ENCODE measurements at regions not wholly inside any gene's neighbourhood (a gene's known extent, or its start where the extent isn't known, plus 50 kb on each side); places are given as distances from the start of the nearest gene placed in this dataset.

DNA sequence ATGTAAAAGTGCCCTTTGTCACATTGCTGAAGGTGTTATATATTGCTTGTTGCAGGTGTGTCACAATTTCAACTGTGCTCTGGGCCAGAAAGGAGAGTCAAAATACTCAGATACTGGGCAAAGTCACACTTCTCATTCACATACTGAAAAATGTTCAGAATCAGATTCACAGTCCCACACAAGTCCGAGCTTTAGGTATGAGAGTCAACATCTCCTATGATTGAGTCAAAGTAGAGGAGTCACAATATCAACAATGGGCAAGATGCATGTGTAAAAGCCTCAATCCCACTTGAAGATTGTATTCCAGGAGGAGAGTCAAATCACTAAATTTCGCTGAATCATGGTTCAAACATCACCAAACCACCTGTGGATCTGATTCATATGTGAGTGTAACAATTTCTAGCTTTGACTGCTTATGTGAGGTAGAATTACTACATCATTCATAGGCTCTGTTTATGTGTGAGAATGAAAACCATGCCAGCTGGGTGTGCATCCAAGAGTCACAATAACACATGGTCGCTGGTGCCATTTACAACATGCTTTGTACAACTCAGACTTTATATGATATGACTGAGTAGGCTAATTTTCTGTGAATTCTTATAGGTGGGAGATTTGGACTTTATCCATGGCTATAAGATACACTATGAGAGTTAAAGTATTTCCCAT lies 1039.8 kb upstream of the AMELY start:
- H3K27me3 ChIP-seq: no peaks in the 10 kb centered on the region
- H3K27ac ChIP-seq: no peak overlapping the region
- no peaks in the 10 kb centered on the region for H3K4me1 ChIP-seq
- H3K9me3 ChIP-seq: no peaks in the 10 kb centered on the region
- H3K36me3 ChIP-seq: no peaks in the 10 kb centered on the region
- intact Hi-C loops (cut with DNase I): no loop called here
- no peak overlapping the region for H3K4me3 ChIP-seq
- no peak for TF ChIP-seq POLR2A (IDR thresholded peaks at IDR 0.05)
- TF ChIP-seq, protein P1, sequence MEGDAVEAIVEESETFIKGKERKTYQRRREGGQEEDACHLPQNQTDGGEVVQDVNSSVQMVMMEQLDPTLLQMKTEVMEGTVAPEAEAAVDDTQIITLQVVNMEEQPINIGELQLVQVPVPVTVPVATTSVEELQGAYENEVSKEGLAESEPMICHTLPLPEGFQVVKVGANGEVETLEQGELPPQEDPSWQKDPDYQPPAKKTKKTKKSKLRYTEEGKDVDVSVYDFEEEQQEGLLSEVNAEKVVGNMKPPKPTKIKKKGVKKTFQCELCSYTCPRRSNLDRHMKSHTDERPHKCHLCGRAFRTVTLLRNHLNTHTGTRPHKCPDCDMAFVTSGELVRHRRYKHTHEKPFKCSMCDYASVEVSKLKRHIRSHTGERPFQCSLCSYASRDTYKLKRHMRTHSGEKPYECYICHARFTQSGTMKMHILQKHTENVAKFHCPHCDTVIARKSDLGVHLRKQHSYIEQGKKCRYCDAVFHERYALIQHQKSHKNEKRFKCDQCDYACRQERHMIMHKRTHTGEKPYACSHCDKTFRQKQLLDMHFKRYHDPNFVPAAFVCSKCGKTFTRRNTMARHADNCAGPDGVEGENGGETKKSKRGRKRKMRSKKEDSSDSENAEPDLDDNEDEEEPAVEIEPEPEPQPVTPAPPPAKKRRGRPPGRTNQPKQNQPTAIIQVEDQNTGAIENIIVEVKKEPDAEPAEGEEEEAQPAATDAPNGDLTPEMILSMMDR (IDR thresholded peaks at IDR 0.05): no peak
- no peak for DNase-seq
- WGBS, 2 donors: 56% methylated on average over 3 of the region's 3 CpGs; no CpG with 5 or more reads in 1 of the 2 donors

DNA sequence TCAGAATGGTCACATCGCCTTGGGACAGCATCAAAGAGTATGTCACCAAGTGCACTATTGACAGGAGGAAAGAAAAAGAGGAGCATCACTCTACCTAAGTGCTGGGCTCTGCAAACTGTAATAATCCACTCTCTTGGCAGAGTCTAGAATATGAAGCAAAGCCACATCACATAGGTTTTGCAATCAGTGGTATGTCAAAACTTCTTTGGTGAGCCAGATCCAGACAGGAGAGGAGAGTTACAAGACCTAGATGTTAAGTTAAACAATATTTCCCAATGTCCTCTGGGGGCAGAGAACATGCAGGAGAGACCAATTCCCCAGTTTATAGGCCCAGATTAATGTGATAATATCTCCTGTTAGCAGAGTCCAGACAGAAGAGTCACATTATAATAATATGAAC lies 1032.6 kb upstream of the AMELY start:
- intact Hi-C loops (cut with DNase I): no loop called here
- WGBS, 2 donors: 100% methylated on average over 1 of the region's 1 CpG; no CpG with 5 or more reads in 1 of the 2 donors

DNA sequence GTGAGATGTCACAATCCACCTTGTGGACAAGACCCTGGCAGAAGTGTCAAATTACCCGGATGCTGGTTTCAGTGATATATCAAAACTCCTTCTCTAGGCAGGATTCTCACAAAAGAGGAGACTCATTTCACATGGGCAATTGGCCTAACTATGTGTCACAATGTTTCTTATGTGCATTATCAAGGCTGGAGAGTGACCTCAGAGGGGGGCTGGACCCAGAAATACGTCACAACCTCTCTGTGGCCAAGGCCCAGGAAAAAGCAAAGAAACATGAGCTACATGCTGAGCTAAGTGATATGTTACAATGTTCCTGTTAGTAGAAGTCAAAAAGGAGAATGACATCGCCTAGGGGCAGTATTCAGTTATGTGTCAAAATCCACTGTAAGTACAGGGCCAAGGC lies 1031.2 kb upstream of the AMELY start:
- Histone ChIP-seq H3K36me3 (no peaks in the 10 kb centered on the region), H3K9me3 (no peaks in the 10 kb centered on the region), H3K27ac (no peak overlapping the region), H3K27me3 (no peaks in the 10 kb centered on the region), H3K4me1 (no peaks in the 10 kb centered on the region), H3K4me3 (no peak overlapping the region)
- DNase-seq: no peak
- WGBS, 2 donors: 64% methylated on average over 3 of the region's 3 CpGs; no CpG with 5 or more reads in 1 of the 2 donors
- TF ChIP-seq, protein P1 (IDR thresholded peaks at IDR 0.05): no peak
- TF ChIP-seq POLR2A (IDR thresholded peaks at IDR 0.05): no peak
- intact Hi-C loops (cut with DNase I): no loop called here

More for the DNA sequence above, 1032.6 kb upstream of the AMELY start:
- Histone ChIP-seq H3K4me1 (no peaks in the 10 kb centered on the region), H3K27me3 (no peaks in the 10 kb centered on the region), H3K27ac (no peak overlapping the region), H3K4me3 (no peak overlapping the region), H3K36me3 (no peaks in the 10 kb centered on the region), H3K9me3 (no peaks in the 10 kb centered on the region)
- TF ChIP-seq, protein P1 (IDR thresholded peaks at IDR 0.05): no peak
- no peak for TF ChIP-seq POLR2A (IDR thresholded peaks at IDR 0.05)
- DNase-seq: no peak

DNA sequence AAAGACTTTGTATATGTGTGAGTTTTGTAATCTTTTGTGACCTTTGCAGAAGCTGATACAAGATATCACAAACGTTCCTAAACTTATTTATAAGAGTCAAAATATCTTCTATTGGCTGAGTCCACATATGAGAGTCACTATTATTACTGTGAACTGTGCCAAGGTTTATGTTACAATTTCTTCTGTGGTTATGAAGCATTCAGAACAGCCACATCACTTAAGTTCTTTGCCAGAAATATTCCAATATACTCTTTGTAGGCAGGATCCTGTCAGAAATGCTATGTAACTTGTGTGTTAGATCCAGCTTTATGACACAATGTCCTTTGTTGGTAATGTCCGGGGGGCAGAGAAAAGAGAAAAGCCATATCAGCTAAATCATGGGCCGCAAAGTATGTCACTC lies 1030.3 kb upstream of the AMELY start:
- no peak for TF ChIP-seq POLR2A (IDR thresholded peaks at IDR 0.05)
- TF ChIP-seq, protein P1 (IDR thresholded peaks at IDR 0.05): no peak
- H3K4me1 ChIP-seq: no peaks in the 10 kb centered on the region
- no peak for DNase-seq
- no peaks in the 10 kb centered on the region for H3K27me3 ChIP-seq
- no peaks in the 10 kb centered on the region for H3K36me3 ChIP-seq
- WGBS, 2 donors: 69% methylated on average over 3 of the region's 3 CpGs; no CpG with 5 or more reads in 1 of the 2 donors
- intact Hi-C loops (cut with DNase I): no loop called here
- H3K4me3 ChIP-seq: no peak overlapping the region
- no peak overlapping the region for H3K27ac ChIP-seq
- no peaks in the 10 kb centered on the region for H3K9me3 ChIP-seq

DNA sequence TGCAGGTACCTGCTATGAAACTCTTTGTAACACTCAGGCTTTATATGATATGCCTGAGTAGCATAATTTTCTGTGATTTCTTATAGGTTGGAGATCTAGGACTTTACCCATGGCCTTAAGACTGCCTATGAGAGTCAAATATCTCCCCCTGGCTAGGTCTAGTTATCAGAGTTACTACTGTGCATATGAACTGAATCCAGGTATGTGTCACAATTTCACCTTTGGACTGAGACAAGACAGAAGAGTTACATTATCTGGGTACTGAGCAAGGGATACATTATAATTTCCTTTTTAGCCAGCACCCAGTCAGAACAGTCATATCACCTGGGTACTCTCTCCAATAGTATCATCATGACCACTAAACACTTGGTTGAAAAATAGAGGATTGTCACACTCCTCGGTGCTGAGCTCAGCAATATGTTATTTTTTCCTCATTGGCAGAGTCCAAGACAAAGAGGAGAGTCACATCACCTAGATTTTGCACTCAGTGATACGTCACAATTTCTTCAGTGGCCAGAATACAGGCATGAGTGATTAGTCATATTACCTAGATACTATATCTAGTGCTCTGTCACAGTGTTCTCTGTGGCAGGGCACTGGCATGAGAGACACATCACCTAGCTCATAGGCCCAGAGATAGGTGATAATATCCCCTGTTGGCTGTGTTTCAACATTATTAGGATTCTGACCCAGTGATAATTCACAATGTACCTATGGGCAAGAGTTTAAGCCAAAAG lies 1027.6 kb upstream of the AMELY start:
- H3K4me3 ChIP-seq: no peak overlapping the region
- H3K4me1 ChIP-seq: no peaks in the 10 kb centered on the region
- intact Hi-C loops (cut with DNase I): no loop called here
- DNase-seq: no peak
- H3K27me3 ChIP-seq: no peaks in the 10 kb centered on the region
- 54% methylated on average over 2 of the region's 2 CpGs; no CpG with 5 or more reads in 1 of the 2 donors for WGBS, 2 donors
- no peaks in the 10 kb centered on the region for H3K36me3 ChIP-seq
- H3K27ac ChIP-seq: no peak overlapping the region
- H3K9me3 ChIP-seq: no peaks in the 10 kb centered on the region
- TF ChIP-seq, protein P1 (IDR thresholded peaks at IDR 0.05): no peak
- no peak for TF ChIP-seq POLR2A (IDR thresholded peaks at IDR 0.05)

Data from esophagus squamous epithelium (tissue), 5 donors.